ENCODE measurements at regions not wholly inside any gene's neighbourhood (a gene's known extent, or its start where the extent isn't known, plus 50 kb on each side); places are given as distances from the start of the nearest gene placed in this dataset.
"Not testable (repeated sequence)": the region's sequence is repeated elsewhere in the genome, so short reads cannot be mapped to it uniquely, and the experiment has no call there.

DNA sequence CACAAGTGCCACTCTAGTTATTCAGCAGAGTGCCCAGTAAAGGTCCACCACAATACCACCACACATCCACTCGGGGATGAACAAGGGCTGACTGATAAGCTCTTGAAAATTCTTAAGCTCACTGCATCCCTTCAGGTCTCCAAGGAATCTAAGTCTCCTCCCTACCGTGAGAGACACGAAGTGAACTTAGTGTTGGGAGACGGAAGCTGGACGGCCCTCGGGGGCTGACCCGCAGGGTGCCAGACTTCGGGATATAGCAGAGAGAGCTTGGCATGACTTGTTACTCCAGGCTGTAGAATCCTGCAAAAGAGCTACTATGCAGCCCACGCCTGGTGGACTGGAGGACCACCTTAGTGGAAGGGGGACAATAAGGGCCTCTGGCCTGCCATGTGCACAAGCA, 75.1 kb downstream of the LYZL1 start:
- H3K27me3 Mint-ChIP-seq (ENCODE audit: low read depth, poor library complexity); H3K27ac Mint-ChIP-seq; H3K36me3 Mint-ChIP-seq (ENCODE audit: low read depth); H3K4me3 Mint-ChIP-seq; DNase-seq: not testable (repeated sequence)
- peaks cover 20% of the 10 kb centered on the region for H3K9me3 Mint-ChIP-seq
- peaks cover 13% of the 10 kb centered on the region for H3K4me1 Mint-ChIP-seq

DNA sequence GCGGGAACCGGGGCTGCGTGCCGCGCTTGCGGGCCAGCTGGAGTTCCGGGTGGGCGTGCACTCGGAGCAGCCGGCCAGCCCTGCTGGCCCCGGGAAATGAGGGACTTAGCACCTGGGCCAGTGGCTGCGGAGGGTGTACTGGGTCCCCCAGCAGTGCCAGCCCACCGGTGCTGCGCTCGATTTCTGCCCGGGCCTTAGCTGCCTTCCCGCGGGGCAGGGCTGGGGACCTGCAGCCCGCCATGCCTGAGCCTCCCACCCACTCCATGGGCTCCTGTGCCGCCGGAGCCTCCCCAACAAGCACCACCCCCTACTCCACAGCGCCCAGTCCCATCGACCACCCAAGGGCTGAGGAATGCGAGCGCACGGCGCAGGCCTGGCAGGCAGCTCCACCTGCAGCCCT, 77.3 kb downstream of the LYZL1 start:
- H3K4me3 Mint-ChIP-seq; H3K27me3 Mint-ChIP-seq (ENCODE audit: low read depth, poor library complexity); H3K36me3 Mint-ChIP-seq (ENCODE audit: low read depth); H3K27ac Mint-ChIP-seq; DNase-seq: not testable (repeated sequence)
- Mint-ChIP-seq H3K4me1 (peaks cover 19% of the 10 kb centered on the region), H3K9me3 (peaks cover 14% of the 10 kb centered on the region)

DNA sequence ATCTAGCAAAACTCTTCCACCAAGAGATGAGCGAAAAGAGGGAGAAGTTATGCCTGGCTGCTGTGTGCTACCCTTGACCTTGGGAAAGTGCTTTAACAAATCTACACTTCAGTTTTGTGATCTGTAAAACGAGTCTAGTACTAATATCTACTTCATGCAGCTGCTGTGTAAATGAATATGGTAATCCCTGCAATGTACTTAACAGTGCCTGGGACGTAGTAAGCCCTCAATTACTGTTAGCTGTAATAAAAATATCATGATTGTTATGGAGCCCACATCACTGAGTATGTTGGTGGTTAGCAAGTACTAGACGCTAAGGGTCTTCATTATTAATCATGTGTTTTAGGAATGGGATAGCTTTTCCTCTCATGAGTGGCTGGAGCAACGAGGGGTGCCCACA, 80.5 kb downstream of the LYZL1 start:
- TF ChIP-seq, protein P1, sequence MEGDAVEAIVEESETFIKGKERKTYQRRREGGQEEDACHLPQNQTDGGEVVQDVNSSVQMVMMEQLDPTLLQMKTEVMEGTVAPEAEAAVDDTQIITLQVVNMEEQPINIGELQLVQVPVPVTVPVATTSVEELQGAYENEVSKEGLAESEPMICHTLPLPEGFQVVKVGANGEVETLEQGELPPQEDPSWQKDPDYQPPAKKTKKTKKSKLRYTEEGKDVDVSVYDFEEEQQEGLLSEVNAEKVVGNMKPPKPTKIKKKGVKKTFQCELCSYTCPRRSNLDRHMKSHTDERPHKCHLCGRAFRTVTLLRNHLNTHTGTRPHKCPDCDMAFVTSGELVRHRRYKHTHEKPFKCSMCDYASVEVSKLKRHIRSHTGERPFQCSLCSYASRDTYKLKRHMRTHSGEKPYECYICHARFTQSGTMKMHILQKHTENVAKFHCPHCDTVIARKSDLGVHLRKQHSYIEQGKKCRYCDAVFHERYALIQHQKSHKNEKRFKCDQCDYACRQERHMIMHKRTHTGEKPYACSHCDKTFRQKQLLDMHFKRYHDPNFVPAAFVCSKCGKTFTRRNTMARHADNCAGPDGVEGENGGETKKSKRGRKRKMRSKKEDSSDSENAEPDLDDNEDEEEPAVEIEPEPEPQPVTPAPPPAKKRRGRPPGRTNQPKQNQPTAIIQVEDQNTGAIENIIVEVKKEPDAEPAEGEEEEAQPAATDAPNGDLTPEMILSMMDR (IDR thresholded peaks at IDR 0.05), result no peak
- Mint-ChIP-seq H3K4me1 (peaks cover 18% of the 10 kb centered on the region), H3K4me3 (no peak overlapping the region), H3K27ac (no peak overlapping the region), H3K27me3 (ENCODE audit: low read depth, poor library complexity) (peaks cover 9% of the 10 kb centered on the region), H3K9me3 (peaks cover 14% of the 10 kb centered on the region), H3K36me3 (ENCODE audit: low read depth) (no peaks in the 10 kb centered on the region)
- no peak for DNase-seq

DNA sequence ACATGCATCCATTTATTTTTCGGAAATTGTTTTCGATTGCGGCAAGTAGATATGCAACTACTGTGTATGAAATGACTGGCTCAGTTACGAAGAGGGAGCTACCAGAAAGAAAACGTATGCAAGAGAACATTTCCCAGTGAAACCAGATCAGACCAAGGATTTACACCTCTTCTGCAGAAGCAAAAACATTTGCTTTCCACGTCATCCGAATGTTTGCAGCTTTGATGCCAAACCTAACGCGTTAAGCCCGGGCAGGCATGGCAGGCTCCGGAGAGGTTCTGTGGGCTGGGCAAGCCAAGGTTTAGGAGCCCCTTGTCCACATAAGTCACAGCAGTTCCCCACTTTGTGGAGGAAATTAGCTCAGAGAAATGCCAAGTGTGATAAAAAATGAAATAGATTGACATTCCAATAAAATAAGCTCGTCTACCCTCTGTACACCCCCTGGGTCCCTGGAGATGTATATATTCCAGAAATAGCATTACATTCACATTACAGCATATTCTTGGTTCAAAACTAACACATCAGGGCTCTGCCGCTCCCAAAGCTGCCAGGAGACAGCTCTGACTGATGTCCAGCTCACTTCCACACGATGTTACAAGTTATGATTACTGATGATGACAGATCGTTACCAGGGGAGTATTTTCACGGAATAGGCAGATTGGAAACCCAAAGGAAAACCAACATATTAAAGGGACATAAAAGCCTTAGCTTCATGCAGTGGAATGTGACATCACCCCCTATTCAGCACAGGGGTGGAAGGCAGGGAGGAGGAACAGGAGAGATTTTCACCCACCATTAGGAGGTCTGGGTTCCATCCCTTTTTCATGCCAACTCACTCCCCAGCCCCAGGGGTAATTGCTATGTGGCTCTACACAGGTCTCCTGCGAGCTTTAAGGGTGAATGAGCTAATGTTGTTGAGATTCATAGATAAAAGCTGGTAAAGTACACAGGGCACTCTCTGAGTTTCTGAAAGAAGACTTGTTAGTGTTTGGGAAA, 81.5 kb downstream of the LYZL1 start:
- H3K27me3 Mint-ChIP-seq (ENCODE audit: low read depth, poor library complexity), result peaks cover 9% of the 10 kb centered on the region
- peaks cover 18% of the 10 kb centered on the region for H3K4me1 Mint-ChIP-seq
- no peak overlapping the region for H3K4me3 Mint-ChIP-seq
- no peak for DNase-seq
- TF ChIP-seq, protein P1 (IDR thresholded peaks at IDR 0.05), result no peak
- no peaks in the 10 kb centered on the region for H3K36me3 Mint-ChIP-seq (ENCODE audit: low read depth)
- H3K9me3 Mint-ChIP-seq, result peaks cover 13% of the 10 kb centered on the region
- no peak overlapping the region for H3K27ac Mint-ChIP-seq

DNA sequence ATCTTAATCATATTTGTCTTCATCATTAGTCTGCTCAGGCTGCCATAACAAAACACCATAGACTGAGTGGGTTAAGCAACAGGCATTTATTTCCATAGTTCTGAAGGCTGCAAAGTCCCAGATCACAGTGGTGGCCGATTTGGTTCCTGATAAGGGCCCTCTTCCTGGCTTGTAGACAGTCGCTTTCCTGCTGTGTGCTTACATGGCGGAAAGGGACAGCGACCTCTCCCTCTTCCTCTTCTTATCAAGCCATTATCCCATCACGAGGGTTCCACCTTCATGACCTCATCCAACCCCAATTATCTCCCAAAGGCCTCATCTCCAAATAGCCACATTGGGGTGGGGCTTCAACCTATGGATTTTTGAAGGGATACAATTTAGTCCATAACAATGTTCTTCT, 84.0 kb downstream of the LYZL1 start:
- Mint-ChIP-seq H3K4me1 (peaks cover 18% of the 10 kb centered on the region), H3K27me3 (ENCODE audit: low read depth, poor library complexity) (peaks cover 6% of the 10 kb centered on the region), H3K9me3 (no peaks in the 10 kb centered on the region), H3K4me3 (no peak overlapping the region), H3K27ac (no peak overlapping the region), H3K36me3 (ENCODE audit: low read depth) (no peaks in the 10 kb centered on the region)
- TF ChIP-seq, protein P1 (IDR thresholded peaks at IDR 0.05), result no peak
- DNase-seq, result no peak

DNA sequence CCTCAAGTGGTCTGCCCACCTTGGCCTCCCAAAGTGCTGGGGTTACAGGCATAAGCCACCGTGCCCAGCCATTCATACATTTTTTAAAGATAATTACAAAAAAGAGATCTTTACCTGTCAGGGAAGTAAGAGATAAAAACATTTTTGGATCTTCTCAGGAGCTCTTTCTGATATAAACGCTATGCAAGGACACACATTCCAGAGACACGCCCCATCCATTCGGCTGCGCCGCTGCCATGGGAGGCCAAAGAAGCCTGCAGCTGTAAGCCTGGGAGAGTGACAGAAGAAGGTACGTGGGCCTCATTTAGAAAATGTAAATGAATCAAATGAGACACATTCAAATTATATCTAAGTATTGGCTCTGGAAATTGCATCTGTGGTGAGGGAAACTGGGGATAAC, 85.3 kb downstream of the LYZL1 start:
- Mint-ChIP-seq H3K27ac (no peak overlapping the region), H3K27me3 (ENCODE audit: low read depth, poor library complexity) (peaks cover 4% of the 10 kb centered on the region), H3K4me3 (no peak overlapping the region), H3K4me1 (peaks cover 18% of the 10 kb centered on the region), H3K36me3 (ENCODE audit: low read depth) (no peaks in the 10 kb centered on the region), H3K9me3 (no peaks in the 10 kb centered on the region)
- no peak for DNase-seq
- TF ChIP-seq, protein P1 (IDR thresholded peaks at IDR 0.05), result no peak

DNA sequence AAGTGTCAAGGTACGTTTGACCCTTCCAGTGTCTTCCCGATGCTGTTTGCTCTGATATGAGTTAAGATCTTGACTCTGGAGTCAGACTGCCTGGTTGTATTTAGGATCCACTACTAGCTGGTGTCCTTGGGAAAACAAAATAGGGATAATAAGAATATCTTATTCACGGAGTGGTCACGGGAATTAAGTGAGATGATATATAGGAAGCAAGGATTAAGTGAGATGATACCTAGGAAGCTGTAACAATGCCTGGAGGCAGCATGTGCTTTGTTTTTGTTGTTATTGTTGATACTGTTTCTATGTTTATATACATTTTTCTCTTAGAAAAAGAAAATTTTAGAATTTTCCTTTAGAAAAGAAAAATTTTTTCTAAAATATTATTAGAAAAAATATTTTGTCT, 87.0 kb downstream of the LYZL1 start:
- H3K9me3 Mint-ChIP-seq, result no peaks in the 10 kb centered on the region
- DNase-seq, result no peak
- H3K4me3 Mint-ChIP-seq, result no peak overlapping the region
- H3K36me3 Mint-ChIP-seq (ENCODE audit: low read depth), result no peaks in the 10 kb centered on the region
- TF ChIP-seq, protein P1 (IDR thresholded peaks at IDR 0.05), result no peak
- H3K27me3 Mint-ChIP-seq (ENCODE audit: low read depth, poor library complexity), result peaks cover 4% of the 10 kb centered on the region
- H3K4me1 Mint-ChIP-seq, result peaks cover 15% of the 10 kb centered on the region
- H3K27ac Mint-ChIP-seq, result no peak overlapping the region

Data from nephron progenitor cell (in vitro differentiated cells).